Testis (tissue), 2 donors: ENCODE measurements at regions not wholly inside any gene's neighbourhood (a gene's known extent, or its start where the extent isn't known, plus 50 kb on each side); places are given as distances from the start of the nearest gene placed in this dataset.

Experiments
- DNase-seq: peaks from one replicate; pipeline ENCODE4 v3.0.0-alpha.2; 2019
- H3K27ac ChIP-seq, 2 donors: fragments of 200-600 bp; sonication (generic); one replicate each; pipeline ENCODE4 v1.5.1; 2019
- H3K27me3 ChIP-seq: fragments of 200-600 bp; sonication (generic); one replicate; pipeline ENCODE4 v1.5.1; 2019
- H3K36me3 ChIP-seq: fragments of 200-600 bp; sonication (generic); one replicate; pipeline ENCODE4 v1.5.1; 2017; ENCODE audit warnings: low read depth; ENCODE audit errors: missing control alignments
- H3K4me1 ChIP-seq: fragments of 200-600 bp; sonication (generic); one replicate; pipeline ENCODE4 v1.5.1; 2019
- H3K4me3 ChIP-seq, 2 donors: fragments of 200-600 bp; sonication (generic); one replicate each; pipeline ENCODE4 v1.5.1; 2017 to 2019
- H3K9me3 ChIP-seq: fragments of 200-600 bp; sonication (generic); one replicate; pipeline ENCODE4 v1.5.1; 2017
- CTCF ChIP-seq, 3 experiments: fragments of 450-650 bp in 2 of 3; fragments of 200-600 bp in 1 of 3; sonication (generic) in 1 of 3; IDR thresholded peaks; one replicate each; pipeline ENCODE4 v1.5.1; 2016 to 2019; ENCODE audit warnings: antibody characterized with exemption in 3 of 3, mild to moderate bottlenecking in 2 of 3, moderate library complexity in 1 of 3
- POLR2A ChIP-seq: fragments of 450-650 bp; IDR thresholded peaks from one replicate; pipeline ENCODE4 v1.6.1; 2017; ENCODE audit warnings: antibody characterized with exemption, mild to moderate bottlenecking, moderate library complexity
- WGBS, 2 donors: methylation state at CpG; one replicate each; pipeline ENCODE4 v1.1.5; 2018; 5-methylcytosine and 5-hydroxymethylcytosine counted together
- intact Hi-C: fragments of 100-400 bp; cut with DNase I; formaldehyde crosslinking; loops from one replicate; pipeline ENCODE4 v1.15.1; 2023; ENCODE audit warnings: low total_unique reads

GRCh38 chr13:64186071-64186470, 2770.4 kb upstream of the PCDH20 start:
- TF ChIP-seq POLR2A (no peak), CTCF (IDR thresholded peaks at IDR 0.05) (no peak)
- WGBS, 2 donors = 56% methylated on average over 1 of the region's 1 CpG
- H3K27ac ChIP-seq = no peak overlapping the region

GRCh38 chr13:64180756-64181155, 2765.1 kb upstream of the PCDH20 start:
- Histone ChIP-seq H3K36me3 (no peaks in the 10 kb centered on the region), H3K9me3 (no peaks in the 10 kb centered on the region), H3K27me3 (no peaks in the 10 kb centered on the region), H3K4me1 (no peaks in the 10 kb centered on the region), H3K27ac (no peak overlapping the region), H3K4me3 (no peak overlapping the region)
- no peak for TF ChIP-seq POLR2A
- no peak for TF ChIP-seq CTCF (IDR thresholded peaks at IDR 0.05)
- intact Hi-C loops = no loop called here
- DNase-seq = no peak
- 81 to 93% methylated on average over 2 of the region's 2 CpGs for WGBS, 2 donors

More at GRCh38 chr13:64186071-64186470, 2770.4 kb upstream of the PCDH20 start:
- no peak for DNase-seq
- H3K36me3 ChIP-seq = no peaks in the 10 kb centered on the region
- H3K9me3 ChIP-seq = no peaks in the 10 kb centered on the region
- H3K4me1 ChIP-seq = no peaks in the 10 kb centered on the region
- intact Hi-C loops = no loop called here
- no peaks in the 10 kb centered on the region for H3K27me3 ChIP-seq
- no peak overlapping the region for H3K4me3 ChIP-seq

- Histone ChIP-seq H3K27me3 (no peaks in the 10 kb centered on the region), H3K9me3 (no peaks in the 10 kb centered on the region), H3K27ac (no peak overlapping the region), H3K4me3 (no peak overlapping the region), H3K36me3 (no peaks in the 10 kb centered on the region), H3K4me1 (no peaks in the 10 kb centered on the region)
- TF ChIP-seq CTCF (IDR thresholded peaks at IDR 0.05) (no peak), POLR2A (no peak)
- whole genome bisulfite sequencing, 2 donors = 27 to 31% methylated on average over 1 of the region's 1 CpG
- DNase-seq = no peak
- intact Hi-C loops = no loop called here
These were observed 2750.2 kb upstream of the PCDH20 start for GRCh38 chr13:64165826-64166225.

- no peaks in the 10 kb centered on the region for H3K4me1 ChIP-seq
- no peaks in the 10 kb centered on the region for H3K36me3 ChIP-seq
- 87 to 91% methylated on average over 3 to 4 of the region's 4 CpGs for WGBS, 2 donors
- intact Hi-C loops = no loop called here
- no peaks in the 10 kb centered on the region for H3K9me3 ChIP-seq
- no peak overlapping the region for H3K27ac ChIP-seq
- no peaks in the 10 kb centered on the region for H3K27me3 ChIP-seq
- H3K4me3 ChIP-seq = no peak overlapping the region
- TF ChIP-seq POLR2A (no peak), CTCF (IDR thresholded peaks at IDR 0.05) (no peak)
- DNase-seq = no peak
These were observed 2748.8 kb upstream of the PCDH20 start for GRCh38 chr13:64164435-64164834.

- Histone ChIP-seq H3K9me3 (no peaks in the 10 kb centered on the region), H3K4me1 (no peaks in the 10 kb centered on the region), H3K36me3 (no peaks in the 10 kb centered on the region), H3K27me3 (no peaks in the 10 kb centered on the region), H3K27ac (no peak overlapping the region), H3K4me3 (no peak overlapping the region)
- DNase-seq = no peak
- intact Hi-C loops = no loop called here
- TF ChIP-seq CTCF (IDR thresholded peaks at IDR 0.05) (no peak), POLR2A (no peak)
These were observed 2744.8 kb upstream of the PCDH20 start for GRCh38 chr13:64160479-64160878.
